Pancreas (tissue), 10 donors: ENCODE measurements at regions not wholly inside any gene's neighbourhood (a gene's known extent, or its start where the extent isn't known, plus 50 kb on each side); places are given as distances from the start of the nearest gene placed in this dataset.

Source experiments
- ATAC-seq, 4 donors: fragments of 200-7000 bp; cut with Tn5 transposase; one replicate each; pipeline versions ENCODE4 v1.8.0 to v1.9.1; 2020; ENCODE audit warnings: mild to moderate bottlenecking in 4 of 4, moderate library complexity in 4 of 4
- DNase-seq, 6 donors: peaks; one replicate each; pipeline ENCODE4 v3.0.0-alpha.2; 2020
- FAIRE-seq: peaks from 2 replicates; lab custom pipeline; 2012; peaks lifted over from hg19 to GRCh38; lab: Jason Lieb, UNC
- H3K27ac ChIP-seq, 4 donors: fragments of 200-600 bp; sonication (generic); 1 replicate in 3 of 4; 2 replicates in 1 of 4; pipeline versions ENCODE4 v1.5.0 to v1.8.0; 2020
- H3K27me3 ChIP-seq, 4 donors: fragments of 200-600 bp; one replicate each; pipeline ENCODE4 v1.8.0; 2021
- H3K36me3 ChIP-seq, 3 donors: fragments of 200-600 bp; sonication (generic) in 1 of 3; one replicate each; pipeline versions ENCODE4 v1.5.0 to v1.8.0; 2020 to 2021
- H3K4me1 ChIP-seq, 3 donors: fragments of 200-600 bp; one replicate each; pipeline ENCODE4 v1.8.0; 2021
- H3K4me3 ChIP-seq, 4 donors: fragments of 200-600 bp; sonication (generic) in 2 of 4; one replicate each; pipeline versions ENCODE4 v1.5.0 to v1.8.0; 2020 to 2021
- H3K9me3 ChIP-seq, 4 donors: fragments of 200-600 bp; one replicate each; pipeline ENCODE4 v1.8.0; 2021
- WGBS, 2 donors: extraction: QIAGEN DNeasy Blood & Tissue Kit; methylation state at CpG; one replicate each; pipeline ENCODE4 v1.1.7; 2013; 5-methylcytosine and 5-hydroxymethylcytosine counted together
- intact Hi-C, 3 donors: fragments of 100-400 bp; cut with DNase I; formaldehyde crosslinking; loops; one replicate each; pipeline versions ENCODE4 v1.11.1 to v1.14.2; 2022
- TF ChIP-seq, protein P1 (sequence below), 4 donors: fragments of 200-600 bp; sonication (generic) in 3 of 4; IDR thresholded peaks; one replicate each; pipeline versions ENCODE4 v1.5.0 to v1.8.0; 2021; ENCODE audit warnings: antibody characterized with exemption in 4 of 4
- donor health status: healthy with polysubstance abuse.
- donor health status: DM: no; HTN: no; CAD: no; lungs with moderate emphysema.
- donor health status: DM: no; HTN: no; CAD: no.
- donor health status: control.
- donor health status: control.
- donor health status: Bipolar disorder and iron deficiency.
- donor health status: DM: yes; HTN: yes; CAD: no.
- donor health status: DM: no; HTN: no; CAD: no.
- donor health status: DM: no; HTN: no; CAD: no.
- donor health status: DM: yes; HTN: yes; CAD: no.

- ATAC-seq (no peak), FAIRE-seq (no peak), DNase-seq (peak in 1 of 6 donors; percentile 51)
- Histone ChIP-seq H3K9me3 (no peaks in the 10 kb centered on the region), H3K36me3 (no peaks in the 10 kb centered on the region), H3K27ac (no peak overlapping the region), H3K4me1 (no peaks in the 10 kb centered on the region), H3K4me3 (no peak overlapping the region), H3K27me3 (no peaks in the 10 kb centered on the region)
- TF ChIP-seq, protein P1, sequence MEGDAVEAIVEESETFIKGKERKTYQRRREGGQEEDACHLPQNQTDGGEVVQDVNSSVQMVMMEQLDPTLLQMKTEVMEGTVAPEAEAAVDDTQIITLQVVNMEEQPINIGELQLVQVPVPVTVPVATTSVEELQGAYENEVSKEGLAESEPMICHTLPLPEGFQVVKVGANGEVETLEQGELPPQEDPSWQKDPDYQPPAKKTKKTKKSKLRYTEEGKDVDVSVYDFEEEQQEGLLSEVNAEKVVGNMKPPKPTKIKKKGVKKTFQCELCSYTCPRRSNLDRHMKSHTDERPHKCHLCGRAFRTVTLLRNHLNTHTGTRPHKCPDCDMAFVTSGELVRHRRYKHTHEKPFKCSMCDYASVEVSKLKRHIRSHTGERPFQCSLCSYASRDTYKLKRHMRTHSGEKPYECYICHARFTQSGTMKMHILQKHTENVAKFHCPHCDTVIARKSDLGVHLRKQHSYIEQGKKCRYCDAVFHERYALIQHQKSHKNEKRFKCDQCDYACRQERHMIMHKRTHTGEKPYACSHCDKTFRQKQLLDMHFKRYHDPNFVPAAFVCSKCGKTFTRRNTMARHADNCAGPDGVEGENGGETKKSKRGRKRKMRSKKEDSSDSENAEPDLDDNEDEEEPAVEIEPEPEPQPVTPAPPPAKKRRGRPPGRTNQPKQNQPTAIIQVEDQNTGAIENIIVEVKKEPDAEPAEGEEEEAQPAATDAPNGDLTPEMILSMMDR (IDR thresholded peaks at IDR 0.05), result no peak
- 93 to 96% methylated on average over 21 of the region's 21 CpGs for WGBS, 2 donors
- intact Hi-C loops, result no loop called here
Observed at GRCh38 chr2:157967856-157968255, 91.7 kb upstream of the ACVR1 start.

GRCh38 chr2:157959249-157959648 lies 83.1 kb upstream of the ACVR1 start:
- H3K4me3 ChIP-seq, result no peak overlapping the region
- TF ChIP-seq, protein P1 (IDR thresholded peaks at IDR 0.05), result no peak
- 87% methylated on average over 3 of the region's 3 CpGs for WGBS, 2 donors

GRCh38 chr2:157957596-157957995 lies 81.5 kb upstream of the ACVR1 start:
- H3K4me1 ChIP-seq, result no peaks in the 10 kb centered on the region
- H3K36me3 ChIP-seq, result no peaks in the 10 kb centered on the region
- intact Hi-C loops, result no loop called here
- H3K27ac ChIP-seq, result no peak overlapping the region
- H3K4me3 ChIP-seq, result no peak overlapping the region
- ATAC-seq (no peak), FAIRE-seq (no peak), DNase-seq (no peak)
- H3K9me3 ChIP-seq, result no peaks in the 10 kb centered on the region
- TF ChIP-seq, protein P1 (IDR thresholded peaks at IDR 0.05), result no peak
- WGBS, 2 donors, result 60 to 84% methylated on average over 3 of the region's 3 CpGs
- H3K27me3 ChIP-seq, result no peaks in the 10 kb centered on the region

More at GRCh38 chr2:157959249-157959648, 83.1 kb upstream of the ACVR1 start:
- H3K36me3 ChIP-seq, result no peaks in the 10 kb centered on the region
- H3K27ac ChIP-seq, result no peak overlapping the region
- DNase-seq (no peak), ATAC-seq (no peak), FAIRE-seq (no peak)
- no peaks in the 10 kb centered on the region for H3K4me1 ChIP-seq
- intact Hi-C loops, result no loop called here
- no peaks in the 10 kb centered on the region for H3K9me3 ChIP-seq
- no peaks in the 10 kb centered on the region for H3K27me3 ChIP-seq

DNA sequence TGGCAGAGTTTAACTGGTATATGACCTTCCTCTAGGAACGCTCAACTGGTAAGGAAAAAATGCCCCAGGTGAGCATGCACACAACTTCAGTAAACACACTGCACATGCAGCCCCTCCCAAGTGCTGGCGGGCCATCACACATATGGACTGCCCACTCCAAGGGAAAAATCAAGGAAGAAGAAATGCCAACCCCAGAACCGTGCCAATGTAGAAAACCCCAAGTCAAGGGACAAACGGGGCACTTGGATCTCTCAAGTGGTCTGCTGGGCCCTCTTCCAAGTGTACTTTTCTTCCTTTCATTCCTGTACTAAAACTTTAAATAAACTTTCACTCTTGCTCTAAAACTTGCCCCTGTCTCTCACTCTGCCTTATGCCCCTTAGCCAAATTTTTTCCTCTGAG lies 76.4 kb upstream of the ACVR1 start:
- no peak for ATAC-seq
- no peaks in the 10 kb centered on the region for H3K27me3 ChIP-seq
- H3K4me1 ChIP-seq, result no peaks in the 10 kb centered on the region
- 79 to 81% methylated on average over 4 of the region's 4 CpGs for WGBS, 2 donors
- H3K4me3 ChIP-seq, result no peak overlapping the region
- H3K36me3 ChIP-seq, result no peaks in the 10 kb centered on the region
- no peak for DNase-seq
- H3K27ac ChIP-seq, result no peak overlapping the region
- intact Hi-C loops, result no loop called here
- H3K9me3 ChIP-seq, result no peaks in the 10 kb centered on the region
- FAIRE-seq, result no peak
- TF ChIP-seq, protein P1 (IDR thresholded peaks at IDR 0.05), result no peak

GRCh38 chr2:157948856-157949255 lies 72.7 kb upstream of the ACVR1 start:
- DNase-seq, result no peak
- no peak for FAIRE-seq
- H3K4me3 ChIP-seq, result no peak overlapping the region
- TF ChIP-seq, protein P1 (IDR thresholded peaks at IDR 0.05), result no peak
- no peak overlapping the region for H3K27ac ChIP-seq
- H3K9me3 ChIP-seq, result no peaks in the 10 kb centered on the region
- no peaks in the 10 kb centered on the region for H3K4me1 ChIP-seq
- intact Hi-C loops, result no loop called here
- no peaks in the 10 kb centered on the region for H3K27me3 ChIP-seq
- ATAC-seq, result no peak
- no peaks in the 10 kb centered on the region for H3K36me3 ChIP-seq
